Mammary epithelial cell (primary cell): ENCODE measurements at regions not wholly inside any gene's neighbourhood (a gene's known extent, or its start where the extent isn't known, plus 50 kb on each side); places are given as distances from the start of the nearest gene placed in this dataset.

Experiments used
- CTCF ChIP-seq, 2 donors: IDR thresholded peaks in 1 of 2; conservative IDR thresholded peaks in 1 of 2; 2 replicates each; pipeline ENCODE4 v1.5.1; 2011 to 2012; ENCODE audit warnings: inconsistent platforms in 2 of 2, low read length in 2 of 2, mild to moderate bottlenecking in 2 of 2, control low read depth in 1 of 2, low read depth in 1 of 2; ENCODE audit not compliant: insufficient read depth in 1 of 2; ENCODE audit errors: extremely low read depth in 1 of 2
- EZH2 ChIP-seq: IDR thresholded peaks from 2 replicates; pipeline ENCODE4 v1.6.1; 2012; ENCODE audit warnings: low read length, inconsistent platforms, borderline replicate concordance

- TF ChIP-seq CTCF (conservative IDR thresholded peaks at IDR 0.05 in 1 of 2, IDR thresholded peaks at IDR 0.05 in 1 of 2; ENCODE audit: extremely low read depth in 1 of 2, insufficient read depth in 1 of 2, low read depth in 1 of 2, low read length in 2 of 2) (no peak), EZH2 (no peak)
Observed at GRCh38 chr2:226158229-226158628, 641.4 kb downstream of the IRS1 start.
